ENCODE measurements at regions not wholly inside any gene's neighbourhood (a gene's known extent, or its start where the extent isn't known, plus 50 kb on each side); places are given as distances from the start of the nearest gene placed in this dataset.
"Not testable (repeated sequence)": the region's sequence is repeated elsewhere in the genome, so short reads cannot be mapped to it uniquely, and the experiment has no call there.

DNA sequence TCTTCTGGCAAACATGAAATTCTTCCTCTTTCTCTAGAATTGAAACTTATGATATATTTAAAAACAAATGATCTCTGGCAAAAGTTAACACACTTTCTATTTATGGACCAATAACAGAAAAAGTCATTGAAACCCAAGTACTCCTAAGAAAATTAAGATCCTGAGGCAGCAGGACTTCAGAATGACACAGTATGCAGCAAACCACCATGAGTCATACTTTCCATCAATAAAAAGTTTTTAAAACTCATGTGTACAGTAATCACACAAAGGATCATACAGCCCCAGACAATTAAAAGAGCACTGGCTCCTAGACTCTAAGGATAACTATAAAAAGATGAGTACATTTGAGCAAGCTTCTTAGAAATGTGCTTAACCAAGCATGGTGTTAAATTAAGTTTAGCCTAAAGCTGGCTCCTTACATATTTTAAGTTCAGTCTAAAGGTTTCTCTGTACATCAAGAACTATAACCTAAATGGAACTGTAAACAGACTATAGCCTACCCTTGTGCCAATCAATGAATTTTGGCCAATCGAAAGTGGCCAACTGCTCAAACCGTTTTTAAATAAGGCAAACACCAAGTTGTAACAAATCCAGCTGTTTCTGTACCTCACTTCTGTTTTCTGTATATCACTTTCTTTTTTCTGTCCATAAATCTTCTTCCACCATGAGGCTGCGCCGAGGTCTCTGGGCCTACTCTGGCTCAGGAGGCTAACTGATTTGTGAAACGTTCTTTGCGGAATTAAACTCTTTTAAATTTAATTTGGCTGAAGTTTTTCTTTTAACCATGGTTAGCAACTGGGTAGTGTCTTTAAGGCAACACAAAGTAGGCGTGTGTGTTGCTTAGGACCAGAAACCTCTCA, 232.1 kb upstream of the PIK3R1 start:
- no peaks in the 10 kb centered on the region for H3K27me3 ChIP-seq (ENCODE audit: insufficient read depth, low read depth, severe bottlenecking)
- H3K36me3 ChIP-seq: no peaks in the 10 kb centered on the region
- no peak for TF ChIP-seq CTCF (IDR thresholded peaks at IDR 0.05; ENCODE audit: low read depth, low read length)
- no peaks in the 10 kb centered on the region for H3K9me3 ChIP-seq (ENCODE audit: severe bottlenecking)
- no peak overlapping the region for H3K4me3 ChIP-seq (ENCODE audit: low read depth, low read length)
- DNase-seq: no peak
- no peak overlapping the region for H3K27ac ChIP-seq

DNA sequence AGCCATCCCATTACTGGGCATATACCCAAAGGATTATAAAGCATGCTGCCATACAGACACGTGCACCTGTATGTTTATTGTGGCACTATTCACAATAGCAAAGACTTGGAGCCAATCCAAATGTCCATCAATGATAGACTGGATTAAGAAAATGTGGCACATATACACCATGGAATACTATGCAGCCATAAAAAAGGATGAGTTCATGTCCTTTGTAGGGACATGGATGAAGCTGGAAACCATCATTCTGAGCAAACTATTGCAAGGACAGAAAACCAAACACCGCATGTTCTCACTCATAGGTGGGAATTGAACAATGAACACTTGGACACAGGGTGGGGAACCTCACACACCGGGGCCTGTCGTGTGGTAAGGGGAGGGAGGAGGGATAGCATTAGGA, 233.4 kb upstream of the PIK3R1 start:
- not testable (repeated sequence) for H3K27ac ChIP-seq; DNase-seq; H3K9me3 ChIP-seq (ENCODE audit: severe bottlenecking); H3K27me3 ChIP-seq (ENCODE audit: insufficient read depth, low read depth, severe bottlenecking); H3K36me3 ChIP-seq; H3K4me3 ChIP-seq (ENCODE audit: low read depth, low read length)

GRCh38 chr5:67978171-67978570, 237.4 kb upstream of the PIK3R1 start:
- no peak overlapping the region for H3K4me3 ChIP-seq (ENCODE audit: low read depth, low read length)
- H3K9me3 ChIP-seq (ENCODE audit: severe bottlenecking): no peaks in the 10 kb centered on the region
- H3K36me3 ChIP-seq: no peaks in the 10 kb centered on the region
- TF ChIP-seq CTCF (IDR thresholded peaks at IDR 0.05; ENCODE audit: low read depth, low read length): no peak
- no peak overlapping the region for H3K27ac ChIP-seq
- no peak for DNase-seq
- H3K27me3 ChIP-seq (ENCODE audit: insufficient read depth, low read depth, severe bottlenecking): no peaks in the 10 kb centered on the region

DNA sequence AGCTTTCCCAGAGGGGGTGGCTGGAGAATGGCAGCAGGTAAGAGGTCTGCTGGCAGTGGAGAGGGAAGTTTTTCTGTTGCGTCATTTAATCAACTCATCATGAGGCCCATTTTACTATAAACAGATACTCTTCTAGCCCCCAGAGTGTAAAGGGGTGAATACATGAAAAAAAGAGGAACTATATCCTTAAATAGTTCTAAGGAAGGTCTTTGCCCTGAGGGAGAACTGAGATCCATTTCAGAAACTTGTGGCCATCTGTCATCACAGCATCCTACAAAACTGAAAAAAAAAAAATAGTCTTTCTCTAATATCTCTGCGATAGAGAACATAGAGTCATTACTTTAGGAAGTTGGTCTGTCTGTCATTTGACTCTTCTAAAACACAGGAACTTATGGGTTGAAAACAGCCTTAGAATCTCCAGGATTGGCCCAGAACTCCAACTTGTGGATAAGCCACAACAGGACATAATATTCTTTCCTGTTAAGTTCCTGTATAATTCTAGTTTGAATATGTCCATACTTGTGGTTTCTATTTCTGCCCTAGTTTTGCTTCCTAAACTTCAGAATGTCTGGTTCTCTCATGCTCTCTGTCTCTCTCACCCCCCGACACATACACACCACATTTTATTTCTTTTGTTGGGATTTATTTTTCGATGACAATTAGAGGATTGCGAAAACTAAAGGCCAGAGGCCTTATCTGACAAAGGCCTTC, 238.5 kb upstream of the PIK3R1 start:
- Histone ChIP-seq H3K27me3 (ENCODE audit: insufficient read depth, low read depth, severe bottlenecking) (no peaks in the 10 kb centered on the region), H3K9me3 (ENCODE audit: severe bottlenecking) (no peaks in the 10 kb centered on the region), H3K27ac (no peak overlapping the region), H3K36me3 (no peaks in the 10 kb centered on the region), H3K4me3 (ENCODE audit: low read depth, low read length) (no peak overlapping the region)
- no peak for TF ChIP-seq CTCF (IDR thresholded peaks at IDR 0.05; ENCODE audit: low read depth, low read length)
- no peak for DNase-seq

- no peaks in the 10 kb centered on the region for H3K9me3 ChIP-seq (ENCODE audit: severe bottlenecking)
- no peaks in the 10 kb centered on the region for H3K36me3 ChIP-seq
- H3K27me3 ChIP-seq (ENCODE audit: insufficient read depth, low read depth, severe bottlenecking): no peaks in the 10 kb centered on the region
- H3K27ac ChIP-seq: no peak overlapping the region
- no peak for TF ChIP-seq CTCF (IDR thresholded peaks at IDR 0.05; ENCODE audit: low read depth, low read length)
- H3K4me3 ChIP-seq (ENCODE audit: low read depth, low read length): no peak overlapping the region
- DNase-seq: no peak
Measured at GRCh38 chr5:67976181-67976580, 239.4 kb upstream of the PIK3R1 start.

GRCh38 chr5:67974471-67974870, 241.1 kb upstream of the PIK3R1 start:
- no peaks in the 10 kb centered on the region for H3K27me3 ChIP-seq (ENCODE audit: insufficient read depth, low read depth, severe bottlenecking)
- no peaks in the 10 kb centered on the region for H3K9me3 ChIP-seq (ENCODE audit: severe bottlenecking)
- no peak overlapping the region for H3K4me3 ChIP-seq (ENCODE audit: low read depth, low read length)
- TF ChIP-seq CTCF (IDR thresholded peaks at IDR 0.05; ENCODE audit: low read depth, low read length): no peak
- no peak for DNase-seq
- no peak overlapping the region for H3K27ac ChIP-seq
- H3K36me3 ChIP-seq: no peaks in the 10 kb centered on the region

Measured in WERI-Rb-1 (cell line).